Urothelium cell line (cell line): ENCODE measurements at regions not wholly inside any gene's neighbourhood (a gene's known extent, or its start where the extent isn't known, plus 50 kb on each side); places are given as distances from the start of the nearest gene placed in this dataset.

Source experiments
- DNase-seq: peaks from one replicate; pipeline ENCODE4 v3.0.0; 2011; ENCODE audit warnings: low spot score, mixed read lengths
- FAIRE-seq: peaks from 2 replicates; lab custom pipeline; 2011; peaks lifted over from hg19 to GRCh38; lab: Jason Lieb, UNC

GRCh38 chr1:5645135-5645399 lies 347.2 kb downstream of the NPHP4 start:
- FAIRE-seq (no peak), DNase-seq (no peak)

- FAIRE-seq (no peak), DNase-seq (no peak)
These were observed 347.7 kb downstream of the NPHP4 start for GRCh38 chr1:5644281-5645134.

- FAIRE-seq (no peak), DNase-seq (no peak)
These were observed 348.7 kb downstream of the NPHP4 start for GRCh38 chr1:5643360-5644107.

GRCh38 chr1:5640845-5641244 lies 351.4 kb downstream of the NPHP4 start:
- DNase-seq (no peak), FAIRE-seq (no peak)

- DNase-seq (no peak), FAIRE-seq (no peak)
These were observed 353.0 kb downstream of the NPHP4 start for GRCh38 chr1:5639106-5639722.

- FAIRE-seq (no peak), DNase-seq (no peak)
These were observed 353.6 kb downstream of the NPHP4 start for GRCh38 chr1:5638582-5638981.

GRCh38 chr1:5637171-5637570 lies 355.1 kb downstream of the NPHP4 start:
- FAIRE-seq (no peak), DNase-seq (no peak)

- no peak for FAIRE-seq
- DNase-seq: no peak
These were observed 357.3 kb downstream of the NPHP4 start for GRCh38 chr1:5634893-5635292.

- FAIRE-seq (no peak), DNase-seq (no peak)
These were observed 359.4 kb downstream of the NPHP4 start for GRCh38 chr1:5632814-5633213.

- FAIRE-seq: no peak
- no peak for DNase-seq
These were observed 360.0 kb downstream of the NPHP4 start for GRCh38 chr1:5632224-5632623.

- DNase-seq (no peak), FAIRE-seq (no peak)
These were observed 363.8 kb downstream of the NPHP4 start for GRCh38 chr1:5628416-5628815.

GRCh38 chr1:5623399-5623798 lies 368.8 kb downstream of the NPHP4 start:
- FAIRE-seq: no peak
- DNase-seq: no peak

GRCh38 chr1:5622412-5622811 lies 369.8 kb downstream of the NPHP4 start:
- DNase-seq: no peak
- FAIRE-seq: no peak

- DNase-seq: no peak
- FAIRE-seq: no peak
These were observed 370.5 kb downstream of the NPHP4 start for GRCh38 chr1:5621692-5622091.

GRCh38 chr1:5620997-5621396 lies 371.2 kb downstream of the NPHP4 start:
- FAIRE-seq: no peak
- DNase-seq: peak; percentile 44

- no peak for DNase-seq
- no peak for FAIRE-seq
These were observed 371.8 kb downstream of the NPHP4 start for GRCh38 chr1:5620418-5620817.

- DNase-seq (no peak), FAIRE-seq (no peak)
These were observed 372.8 kb downstream of the NPHP4 start for GRCh38 chr1:5619469-5619868.

- no peak for FAIRE-seq
These were observed 374.7 kb downstream of the NPHP4 start for GRCh38 chr1:5617546-5617945.

GRCh38 chr1:5617179-5617520 lies 375.1 kb downstream of the NPHP4 start:
- DNase-seq (no peak), FAIRE-seq (no peak)

More at GRCh38 chr1:5617546-5617945, 374.7 kb downstream of the NPHP4 start:
- DNase-seq: no peak

- FAIRE-seq: no peak
- DNase-seq: no peak
These were observed 375.7 kb downstream of the NPHP4 start for GRCh38 chr1:5616366-5617178.

- FAIRE-seq (no peak), DNase-seq (no peak)
These were observed 377.1 kb downstream of the NPHP4 start for GRCh38 chr1:5615076-5615475.
